SIG-M5 (cell line): ENCODE measurements at regions not wholly inside any gene's neighbourhood (a gene's known extent, or its start where the extent isn't known, plus 50 kb on each side); places are given as distances from the start of the nearest gene placed in this dataset.

ENCODE experiments used
- DNase-seq: peaks from one replicate; lab custom pipeline; 2025; lab: John Stamatoyannopoulos, UW

GRCh38 chr2:7289697-7290096, 372.5 kb downstream of the RNF144A start:
- DNase-seq: no peak

- DNase-seq: no peak
Measured at GRCh38 chr2:7292154-7292691, 375.0 kb downstream of the RNF144A start.

DNA sequence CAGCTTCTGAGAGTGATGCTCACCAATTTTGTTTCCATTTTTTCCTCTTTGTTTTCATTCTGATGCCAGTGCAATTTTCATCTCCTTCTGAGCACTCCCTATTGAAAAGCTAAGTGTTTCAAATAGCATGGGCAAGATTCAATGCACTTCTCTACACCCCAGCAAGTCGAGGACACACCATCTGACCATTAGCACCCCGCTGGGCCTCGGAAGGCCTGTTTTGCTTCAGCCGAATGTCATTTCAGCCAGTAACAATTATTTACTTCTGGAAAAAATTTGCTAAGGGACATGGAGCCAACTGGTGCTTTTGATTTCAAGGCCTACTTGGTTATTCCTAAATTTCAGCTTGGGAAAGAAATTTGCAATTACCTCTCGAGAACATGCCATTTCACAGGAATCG, 392.4 kb downstream of the RNF144A start:
- no peak for DNase-seq

- DNase-seq: no peak
Measured at GRCh38 chr2:7324706-7325105, 407.5 kb downstream of the RNF144A start.

DNA sequence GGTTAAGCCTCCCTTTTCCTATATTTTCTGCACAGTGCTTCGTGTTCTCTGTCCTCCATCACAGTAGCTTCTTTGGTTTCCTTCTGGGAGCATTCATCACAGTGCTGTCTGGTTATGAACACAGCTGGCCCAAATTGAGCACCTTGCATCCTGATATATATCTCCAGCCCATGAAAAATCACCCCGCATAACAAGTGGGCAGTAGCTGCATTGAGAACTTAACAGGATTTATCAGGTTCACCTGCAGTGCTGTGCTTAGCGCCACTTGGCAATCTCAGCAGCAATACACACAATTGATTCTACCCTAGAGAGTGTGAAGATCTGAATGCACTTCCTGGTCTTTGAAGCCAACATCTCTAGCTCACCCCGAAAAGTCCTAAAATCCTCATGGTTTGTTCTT, 408.0 kb downstream of the RNF144A start:
- DNase-seq: no peak

GRCh38 chr2:7329465-7329864, 412.3 kb downstream of the RNF144A start:
- no peak for DNase-seq

DNA sequence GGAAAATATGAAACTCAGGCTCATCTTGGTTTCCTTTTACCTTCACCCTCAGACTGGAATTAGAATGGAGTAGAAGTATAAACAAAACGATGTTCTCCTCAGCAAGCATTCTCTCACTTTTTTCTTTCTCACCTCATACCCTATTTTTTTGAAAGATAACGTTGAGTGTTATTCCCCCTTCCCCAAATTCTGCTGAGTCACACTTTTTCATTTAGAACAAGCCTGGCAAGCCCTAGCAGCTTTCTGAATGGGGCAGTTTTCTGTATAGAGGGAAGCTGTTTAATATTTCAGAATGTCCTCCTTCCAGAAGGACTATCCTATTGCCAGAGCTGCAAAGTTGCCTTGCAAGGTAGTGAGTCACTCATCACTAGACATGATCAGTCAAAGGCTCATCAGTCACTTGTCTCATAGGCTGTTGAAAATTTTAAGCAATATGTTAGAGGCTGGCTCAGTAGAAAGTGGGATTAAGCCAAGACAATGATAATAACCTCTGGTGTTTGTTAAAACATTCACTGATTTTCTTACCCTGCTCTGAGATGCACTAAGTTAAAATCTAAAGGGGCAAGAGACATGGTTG, 416.1 kb downstream of the RNF144A start:
- no peak for DNase-seq

DNA sequence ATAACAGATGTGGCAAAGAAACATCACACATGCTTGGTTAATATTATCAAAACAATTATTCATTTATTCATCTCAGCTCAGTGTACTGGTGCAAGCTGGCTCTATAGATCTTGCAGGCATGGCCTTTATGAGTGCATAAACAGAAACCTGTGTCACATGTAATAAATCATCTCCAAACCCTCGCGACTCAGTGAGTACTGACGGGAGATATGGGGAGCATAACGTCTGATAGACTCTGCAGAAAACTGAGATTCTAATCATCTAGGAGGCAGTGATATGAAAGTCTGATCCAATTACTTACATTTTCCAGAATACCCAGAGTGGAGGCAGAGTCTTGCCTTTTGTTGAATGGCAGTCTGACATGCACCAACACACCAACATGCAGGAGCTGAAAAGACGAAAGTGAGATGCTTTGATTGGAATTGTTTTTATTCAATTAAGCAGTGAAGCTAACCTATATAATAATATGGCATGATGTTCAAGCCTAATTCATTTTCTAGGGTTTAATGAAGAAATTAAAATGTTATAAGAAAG, 416.8 kb downstream of the RNF144A start:
- no peak for DNase-seq

DNA sequence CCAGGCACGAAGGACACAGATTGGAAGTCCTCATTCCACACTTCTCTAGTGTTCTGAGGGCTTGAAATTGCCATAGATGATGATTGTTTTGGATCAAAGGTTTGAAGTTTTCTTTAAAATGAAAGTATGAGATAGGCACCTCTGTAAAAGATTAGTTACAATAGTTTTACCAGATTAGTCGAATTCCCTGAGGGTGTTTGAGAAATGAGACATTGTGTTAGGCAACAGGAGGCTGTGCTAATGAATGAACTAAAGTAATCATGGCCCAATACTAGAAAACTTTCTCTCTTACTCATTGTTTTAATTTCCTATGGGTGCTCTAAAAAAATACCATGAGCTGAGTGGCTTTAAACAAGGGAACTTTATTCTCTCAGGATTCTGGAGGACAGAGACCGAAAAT, 421.7 kb downstream of the RNF144A start:
- no peak for DNase-seq

- DNase-seq: no peak
Measured at GRCh38 chr2:7346336-7346735, 429.1 kb downstream of the RNF144A start.

DNA sequence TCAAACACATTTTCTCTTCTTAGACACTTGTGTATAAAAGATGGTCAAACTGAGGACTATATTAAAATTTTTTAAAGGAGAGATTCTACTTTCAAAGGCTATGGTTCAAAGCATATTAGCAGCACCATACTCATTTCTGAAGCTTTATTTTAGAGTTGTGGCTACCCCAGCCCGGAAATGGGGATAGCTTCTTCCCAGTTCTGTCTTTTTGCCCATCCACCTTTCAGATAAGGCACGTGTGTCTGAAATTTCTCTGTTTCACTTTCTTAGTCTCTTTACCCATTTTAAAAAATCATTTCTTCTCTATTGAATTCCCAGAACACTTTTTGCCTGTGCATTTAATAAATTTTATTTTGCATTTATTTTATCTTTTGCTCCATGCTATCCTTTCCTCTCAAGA, 431.5 kb downstream of the RNF144A start:
- no peak for DNase-seq

GRCh38 chr2:7352191-7352590, 435.0 kb downstream of the RNF144A start:
- no peak for DNase-seq

DNA sequence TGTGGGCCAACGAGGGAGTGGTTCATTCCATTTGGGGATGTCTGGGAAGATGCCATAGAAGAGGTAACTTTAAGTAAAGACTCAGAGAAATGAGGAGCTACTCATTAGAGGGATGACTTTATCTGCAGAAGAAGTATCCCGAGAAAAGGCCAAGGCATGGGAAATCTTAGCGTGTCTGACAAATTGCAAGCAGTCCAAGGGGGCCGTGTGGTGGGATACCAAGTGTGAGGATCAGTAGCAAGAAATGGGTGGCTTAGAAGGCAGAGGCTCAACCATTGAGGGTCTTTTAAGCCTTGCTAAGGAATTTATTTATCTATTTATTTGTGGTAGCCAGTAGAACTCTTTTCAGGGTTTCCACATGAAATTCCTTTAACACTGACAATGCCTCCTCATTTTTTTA, 436.4 kb downstream of the RNF144A start:
- DNase-seq: no peak

DNA sequence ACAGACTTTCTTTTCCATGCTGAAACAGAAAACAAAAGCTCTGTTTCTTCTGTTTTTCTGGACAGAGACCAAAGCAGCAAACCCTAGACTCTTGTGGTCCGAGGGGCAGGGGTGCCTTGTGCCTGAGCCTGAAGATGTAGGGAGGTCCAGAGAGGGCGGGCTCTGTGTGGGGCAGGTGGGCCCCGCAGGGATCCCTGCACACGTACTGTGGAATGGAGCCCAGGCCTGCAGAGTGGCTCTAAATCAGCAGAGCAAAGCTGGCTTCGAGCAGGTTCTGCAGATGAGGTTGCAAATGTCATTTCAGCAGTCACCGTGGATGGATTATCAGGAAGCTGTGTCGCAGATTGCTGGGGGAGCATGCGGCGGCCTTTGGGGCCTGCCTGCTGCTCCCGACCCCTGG, 438.6 kb downstream of the RNF144A start:
- no peak for DNase-seq

DNA sequence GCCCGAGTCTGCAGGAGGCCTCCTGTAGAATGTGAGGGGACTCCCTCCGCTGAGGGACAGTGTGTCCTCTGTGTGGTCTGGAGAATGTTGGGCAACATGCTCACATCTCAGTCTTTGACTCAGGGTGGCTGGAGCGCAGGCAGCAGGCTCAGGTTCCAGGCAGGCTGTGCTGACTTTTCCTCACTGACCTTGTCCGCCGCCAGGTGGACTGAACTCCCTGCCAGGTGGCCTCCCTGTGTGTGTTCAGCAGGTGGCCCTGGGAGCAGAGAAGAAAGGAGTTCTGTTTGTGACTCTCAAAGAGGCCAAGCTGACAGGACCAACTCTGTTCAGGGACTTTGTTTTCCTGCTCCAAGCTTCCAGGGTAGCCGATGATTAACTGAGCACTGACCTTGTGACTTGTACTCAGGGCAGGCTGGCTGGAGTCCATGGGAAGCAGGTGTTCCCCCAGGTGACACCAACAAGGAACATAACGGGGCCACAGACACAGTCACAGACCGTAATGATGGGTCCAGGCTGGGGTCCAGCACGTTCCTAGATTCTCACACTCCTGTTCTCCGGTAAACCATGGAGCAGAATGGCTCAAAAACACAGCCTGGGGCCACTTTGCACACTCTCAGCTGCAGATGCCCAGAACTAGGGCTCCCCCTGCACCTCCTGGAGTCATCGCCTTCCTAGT, 439.8 kb downstream of the RNF144A start:
- DNase-seq: no peak

- no peak for DNase-seq
Measured at GRCh38 chr2:7357993-7358392, 440.8 kb downstream of the RNF144A start.

DNA sequence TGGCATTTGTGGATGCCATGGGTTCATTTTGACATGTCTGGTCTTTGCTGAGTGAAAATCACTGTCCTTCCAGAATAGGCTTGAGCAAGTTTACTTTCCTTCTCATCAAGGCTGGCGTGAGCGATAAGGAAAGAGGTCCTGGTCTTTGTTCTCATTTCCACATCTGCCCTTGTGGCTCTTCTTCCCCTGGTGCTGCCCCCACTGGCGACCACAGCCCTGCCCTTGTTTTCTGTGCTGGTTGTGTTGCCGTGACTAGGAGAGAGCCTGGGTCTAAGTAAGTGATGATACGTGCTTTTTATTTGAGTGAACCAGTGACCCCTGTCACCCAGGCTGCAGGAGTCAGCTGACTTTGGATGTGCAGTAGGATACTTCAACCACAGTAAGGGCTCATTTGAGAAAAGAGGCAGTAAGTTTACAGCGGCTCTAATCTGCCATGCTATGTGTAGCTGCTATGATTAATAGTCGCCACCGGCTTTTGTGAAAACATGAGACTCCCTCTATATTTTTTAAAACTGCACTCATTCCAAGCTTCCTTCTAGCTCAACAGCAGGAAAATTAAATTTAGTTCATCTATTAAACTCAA, 441.7 kb downstream of the RNF144A start:
- no peak for DNase-seq

- no peak for DNase-seq
Measured at GRCh38 chr2:7363906-7364305, 446.7 kb downstream of the RNF144A start.

GRCh38 chr2:7368211-7368610, 451.0 kb downstream of the RNF144A start:
- no peak for DNase-seq

DNA sequence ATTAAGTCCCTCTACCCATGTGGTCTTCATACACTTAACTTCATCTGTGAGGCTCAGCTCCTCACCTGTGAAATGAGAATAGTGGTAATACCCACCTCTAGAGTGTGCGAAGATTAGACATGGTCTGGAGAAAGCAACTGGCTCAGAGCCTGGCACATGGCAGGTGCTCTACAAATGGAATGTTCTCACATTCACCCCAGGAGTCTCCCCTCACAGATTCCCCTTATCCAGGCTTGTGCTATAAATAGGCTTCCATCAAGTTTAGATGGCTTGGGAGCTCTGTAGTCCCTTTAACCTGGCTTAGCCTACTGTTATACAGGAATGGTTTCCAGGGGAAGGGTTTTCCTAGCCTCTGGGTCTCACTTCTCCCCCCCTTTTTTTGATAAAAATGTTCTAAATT, 455.9 kb downstream of the RNF144A start:
- no peak for DNase-seq

- no peak for DNase-seq
Measured at GRCh38 chr2:7375901-7376300, 458.7 kb downstream of the RNF144A start.

- DNase-seq: no peak
Measured at GRCh38 chr2:7377916-7378569, 460.8 kb downstream of the RNF144A start.

DNA sequence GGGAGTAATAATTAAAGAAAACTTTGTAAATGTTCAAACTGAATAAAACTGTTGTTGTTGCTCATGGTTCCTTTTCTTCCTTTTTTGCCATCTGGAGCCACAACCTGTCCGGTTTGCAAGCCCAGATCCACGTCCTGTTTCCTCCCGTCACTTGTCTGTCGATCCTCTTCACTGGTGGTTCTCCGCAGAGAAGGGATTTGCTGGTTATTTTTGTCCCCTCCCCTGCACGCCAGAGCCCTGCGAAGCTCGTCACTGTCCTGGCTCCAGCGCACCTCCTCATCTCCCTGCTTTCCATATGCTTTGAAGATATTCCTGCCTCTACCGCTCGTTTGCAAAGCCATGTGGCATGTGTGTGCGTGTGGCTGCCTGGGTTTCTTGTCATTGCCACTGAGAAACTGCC, 461.4 kb downstream of the RNF144A start:
- DNase-seq: no peak
